ENCODE measurements at regions not wholly inside any gene's neighbourhood (a gene's known extent, or its start where the extent isn't known, plus 50 kb on each side); places are given as distances from the start of the nearest gene placed in this dataset.

GRCh38 chr2:120861191-120861575 is 125.5 kb downstream of the GLI2 start:
- TF ChIP-seq ESRRA (IDR thresholded peaks at IDR 0.05; ENCODE audit: low read length) (no peak), RBBP5 (conservative IDR thresholded peaks at IDR 0.05) (no peak), MXI1 (IDR thresholded peaks at IDR 0.05; ENCODE audit: low read depth, low read length) (no peak), SP1 (IDR thresholded peaks at IDR 0.05; ENCODE audit: low read depth, low read length) (no peak)
- TF ChIP-seq, protein P1, sequence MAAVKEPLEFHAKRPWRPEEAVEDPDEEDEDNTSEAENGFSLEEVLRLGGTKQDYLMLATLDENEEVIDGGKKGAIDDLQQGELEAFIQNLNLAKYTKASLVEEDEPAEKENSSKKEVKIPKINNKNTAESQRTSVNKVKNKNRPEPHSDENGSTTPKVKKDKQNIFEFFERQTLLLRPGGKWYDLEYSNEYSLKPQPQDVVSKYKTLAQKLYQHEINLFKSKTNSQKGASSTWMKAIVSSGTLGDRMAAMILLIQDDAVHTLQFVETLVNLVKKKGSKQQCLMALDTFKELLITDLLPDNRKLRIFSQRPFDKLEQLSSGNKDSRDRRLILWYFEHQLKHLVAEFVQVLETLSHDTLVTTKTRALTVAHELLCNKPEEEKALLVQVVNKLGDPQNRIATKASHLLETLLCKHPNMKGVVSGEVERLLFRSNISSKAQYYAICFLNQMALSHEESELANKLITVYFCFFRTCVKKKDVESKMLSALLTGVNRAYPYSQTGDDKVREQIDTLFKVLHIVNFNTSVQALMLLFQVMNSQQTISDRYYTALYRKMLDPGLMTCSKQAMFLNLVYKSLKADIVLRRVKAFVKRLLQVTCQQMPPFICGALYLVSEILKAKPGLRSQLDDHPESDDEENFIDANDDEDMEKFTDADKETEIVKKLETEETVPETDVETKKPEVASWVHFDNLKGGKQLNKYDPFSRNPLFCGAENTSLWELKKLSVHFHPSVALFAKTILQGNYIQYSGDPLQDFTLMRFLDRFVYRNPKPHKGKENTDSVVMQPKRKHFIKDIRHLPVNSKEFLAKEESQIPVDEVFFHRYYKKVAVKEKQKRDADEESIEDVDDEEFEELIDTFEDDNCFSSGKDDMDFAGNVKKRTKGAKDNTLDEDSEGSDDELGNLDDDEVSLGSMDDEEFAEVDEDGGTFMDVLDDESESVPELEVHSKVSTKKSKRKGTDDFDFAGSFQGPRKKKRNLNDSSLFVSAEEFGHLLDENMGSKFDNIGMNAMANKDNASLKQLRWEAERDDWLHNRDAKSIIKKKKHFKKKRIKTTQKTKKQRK (IDR thresholded peaks at IDR 0.05; ENCODE audit: low read depth, low read length): no peak
- TF ChIP-seq, protein P2, sequence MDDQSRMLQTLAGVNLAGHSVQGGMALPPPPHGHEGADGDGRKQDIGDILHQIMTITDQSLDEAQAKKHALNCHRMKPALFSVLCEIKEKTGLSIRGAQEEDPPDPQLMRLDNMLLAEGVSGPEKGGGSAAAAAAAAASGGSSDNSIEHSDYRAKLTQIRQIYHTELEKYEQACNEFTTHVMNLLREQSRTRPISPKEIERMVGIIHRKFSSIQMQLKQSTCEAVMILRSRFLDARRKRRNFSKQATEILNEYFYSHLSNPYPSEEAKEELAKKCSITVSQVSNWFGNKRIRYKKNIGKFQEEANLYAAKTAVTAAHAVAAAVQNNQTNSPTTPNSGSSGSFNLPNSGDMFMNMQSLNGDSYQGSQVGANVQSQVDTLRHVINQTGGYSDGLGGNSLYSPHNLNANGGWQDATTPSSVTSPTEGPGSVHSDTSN (IDR thresholded peaks at IDR 0.05; ENCODE audit: insufficient replicate concordance, low read depth, low read length): no peak
